NCI-H1436 treated with DMSO at 0.1 percent for 48 hours (cell line): ENCODE measurements at regions not wholly inside any gene's neighbourhood (a gene's known extent, or its start where the extent isn't known, plus 50 kb on each side); places are given as distances from the start of the nearest gene placed in this dataset.
"Not testable (repeated sequence)": the region's sequence is repeated elsewhere in the genome, so short reads cannot be mapped to it uniquely, and the experiment has no call there.

ENCODE experiments used
- DNase-seq: peaks from one replicate; lab custom pipeline; 2025; lab: John Stamatoyannopoulos, UW

DNA sequence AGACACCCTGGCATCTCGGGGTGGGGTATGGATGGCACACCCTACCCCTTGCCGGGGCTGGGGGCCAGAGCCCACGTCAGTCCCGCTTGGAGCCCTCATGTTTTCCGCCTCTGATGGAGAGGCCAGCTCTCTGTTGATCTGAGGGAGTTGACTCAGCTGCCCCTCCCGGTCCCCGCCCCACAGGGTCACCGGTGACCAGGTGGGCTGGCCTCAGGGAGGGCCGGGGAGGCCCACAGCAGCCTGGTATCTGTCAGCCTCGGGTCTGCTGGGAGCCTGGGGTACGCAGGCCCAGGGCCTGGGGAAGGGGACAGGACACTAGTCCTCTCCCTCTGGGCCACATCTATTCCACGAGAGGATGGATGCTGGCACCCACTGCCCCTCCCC is 109.5 kb upstream of the CIBAR2 start:
- DNase-seq: no peak

DNA sequence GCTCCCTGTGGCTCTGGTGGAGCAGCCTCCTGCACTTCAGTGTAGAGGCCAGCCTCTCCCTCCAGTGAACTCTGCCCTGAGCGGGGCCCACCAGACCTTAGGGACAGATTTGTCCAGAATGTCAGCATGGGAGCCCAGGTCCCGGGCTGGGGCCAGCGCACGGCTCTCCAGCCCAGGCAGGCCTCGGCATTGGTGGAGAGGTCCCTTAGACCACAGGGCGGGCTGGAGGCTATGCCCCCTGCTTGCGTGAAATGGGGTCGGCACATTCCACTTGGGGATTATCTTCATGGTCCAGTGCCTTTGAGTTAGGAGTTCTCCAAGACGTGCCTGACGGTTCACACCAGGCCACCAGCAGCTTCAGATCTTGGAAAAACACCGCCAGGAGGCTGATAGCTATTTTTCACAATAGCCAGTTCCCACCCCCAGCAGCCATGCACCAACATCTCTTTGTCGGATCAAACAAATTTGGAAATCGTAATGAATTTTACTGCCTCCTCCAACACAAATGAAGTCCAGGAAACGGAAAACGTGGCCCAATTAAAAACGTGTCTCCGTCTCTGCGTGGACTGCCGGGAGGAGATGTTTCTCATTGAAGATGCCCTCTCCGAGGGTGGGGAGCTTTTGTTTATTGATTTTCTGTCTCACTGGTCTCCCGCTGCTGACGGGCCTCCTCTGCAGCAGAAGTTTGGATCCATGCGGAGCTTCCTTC is 110.0 kb upstream of the CIBAR2 start:
- no peak for DNase-seq

DNA sequence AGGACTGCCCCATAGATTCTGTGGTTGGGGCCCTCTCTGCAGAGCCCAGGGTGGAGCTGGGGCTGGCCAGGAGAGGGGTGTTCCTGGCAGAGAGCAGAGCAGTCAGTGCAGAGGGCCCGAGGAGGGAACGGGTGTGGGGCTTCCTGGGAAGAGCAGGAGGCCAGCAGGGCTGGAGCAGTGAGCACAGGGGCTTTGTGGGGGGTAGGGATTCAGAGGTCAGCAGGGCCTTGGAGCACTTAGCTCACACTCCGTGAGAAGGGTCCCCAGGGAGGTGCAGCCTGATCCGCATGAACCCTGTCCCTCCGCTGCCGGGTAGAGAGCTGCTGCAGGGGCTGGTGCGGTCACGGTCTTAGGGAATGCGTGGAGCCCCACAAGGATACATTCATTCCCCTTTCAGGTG is 113.0 kb upstream of the CIBAR2 start:
- DNase-seq: no peak

DNA sequence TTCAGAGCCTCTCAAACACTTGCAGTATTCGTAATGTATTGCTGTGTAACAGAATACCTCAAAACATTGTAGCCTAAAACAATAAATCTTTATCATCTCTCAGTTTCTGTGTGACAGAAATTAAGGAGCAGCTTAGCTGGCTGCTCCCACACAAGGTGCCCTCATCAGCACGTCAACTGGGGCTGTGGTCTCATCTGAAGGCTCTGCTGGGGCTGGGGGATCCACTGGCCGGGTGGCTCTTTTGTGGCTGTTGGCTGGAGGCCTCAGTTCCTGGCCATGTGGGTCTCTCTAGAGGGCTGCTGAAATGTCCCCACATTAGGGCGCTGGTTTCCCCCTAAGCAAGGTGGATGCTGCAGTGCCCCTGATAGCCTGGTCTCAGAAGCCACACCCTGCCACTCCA is 113.4 kb upstream of the CIBAR2 start:
- no peak for DNase-seq

DNA sequence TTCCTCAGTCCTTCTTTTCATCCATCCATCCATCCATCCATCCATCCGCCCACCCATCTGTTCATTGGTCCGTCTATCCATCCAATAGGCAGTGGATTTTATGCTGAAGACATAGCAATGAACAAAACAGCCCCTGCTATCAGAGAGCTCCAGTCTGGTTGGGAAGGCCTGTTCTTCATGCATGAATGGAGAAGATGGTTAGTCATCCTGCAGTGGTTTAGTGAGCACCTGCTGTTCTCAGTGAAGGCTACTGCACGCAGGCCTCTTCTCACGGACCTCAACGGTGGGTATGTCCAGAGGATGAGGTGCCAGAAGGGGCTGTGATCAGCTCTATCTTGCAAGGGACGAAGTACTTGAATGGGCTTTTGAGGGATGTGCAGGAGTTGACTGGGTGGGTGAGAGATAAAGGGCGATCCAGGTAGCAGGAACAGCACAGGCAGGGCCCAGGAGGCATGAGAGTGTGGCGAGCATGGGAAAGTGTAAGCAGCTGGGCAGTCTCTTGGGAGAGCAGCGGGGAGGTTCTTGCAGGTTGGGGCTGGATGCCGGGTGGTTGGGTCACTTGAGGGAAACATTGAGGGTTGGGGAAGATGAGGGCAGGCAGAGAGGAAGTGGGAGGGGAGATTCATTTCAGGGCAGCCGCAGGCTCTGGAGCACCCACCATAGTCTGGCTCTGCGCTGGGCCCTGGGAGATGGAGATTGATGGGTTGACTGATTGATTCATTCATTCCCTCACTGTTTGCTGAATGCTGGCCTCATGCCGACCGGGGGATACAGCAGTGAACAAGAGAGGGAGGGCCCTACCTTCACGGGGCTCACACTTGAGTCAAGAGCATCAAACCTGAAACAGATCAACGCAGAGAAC is 115.0 kb upstream of the CIBAR2 start:
- peak; percentile 24 for DNase-seq

DNA sequence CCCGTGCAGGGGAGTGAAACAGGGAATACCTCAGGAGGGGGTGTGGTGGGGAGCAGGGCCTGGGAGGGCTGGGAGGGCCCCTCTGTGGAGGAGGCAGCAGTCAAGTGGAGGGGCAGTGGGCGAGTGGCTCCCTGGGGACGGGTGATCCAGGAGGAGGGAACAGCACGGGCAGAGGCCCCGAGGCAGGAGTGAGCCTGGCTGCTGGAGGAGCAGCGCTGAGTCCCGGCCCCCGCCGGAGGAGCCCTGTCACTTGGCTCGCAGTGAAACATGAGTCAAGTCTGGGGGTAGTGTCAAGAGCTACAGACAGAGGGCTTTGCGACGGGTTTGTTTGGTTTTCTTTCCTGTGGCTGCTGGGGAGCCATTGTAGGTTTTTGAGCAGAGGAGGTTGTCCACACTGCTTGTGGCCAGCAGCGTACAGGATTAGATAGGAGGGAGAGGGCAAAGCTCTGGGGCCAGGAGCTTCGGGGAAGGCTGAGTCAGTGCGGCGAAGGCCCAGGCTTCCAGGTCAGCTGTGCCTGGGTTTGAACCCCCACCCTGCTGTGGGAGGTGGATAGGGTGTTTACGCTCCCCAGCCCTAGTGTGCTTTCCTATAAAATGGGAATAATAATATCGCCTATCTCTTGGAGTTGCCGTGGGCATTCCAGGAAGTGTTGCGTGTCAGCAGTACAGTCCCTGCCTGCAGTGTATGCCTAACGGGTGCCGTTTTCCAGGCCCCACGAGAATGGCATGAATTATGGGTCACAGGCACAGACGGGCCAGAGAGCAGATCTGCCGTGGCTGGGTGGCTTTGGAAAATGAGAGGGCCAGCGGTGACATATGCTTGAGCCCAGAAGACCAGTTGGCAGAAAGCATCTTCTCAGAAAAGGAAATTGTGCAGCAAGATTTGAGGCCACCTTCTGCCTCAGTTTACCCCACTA is 115.9 kb upstream of the CIBAR2 start:
- no peak for DNase-seq

DNA sequence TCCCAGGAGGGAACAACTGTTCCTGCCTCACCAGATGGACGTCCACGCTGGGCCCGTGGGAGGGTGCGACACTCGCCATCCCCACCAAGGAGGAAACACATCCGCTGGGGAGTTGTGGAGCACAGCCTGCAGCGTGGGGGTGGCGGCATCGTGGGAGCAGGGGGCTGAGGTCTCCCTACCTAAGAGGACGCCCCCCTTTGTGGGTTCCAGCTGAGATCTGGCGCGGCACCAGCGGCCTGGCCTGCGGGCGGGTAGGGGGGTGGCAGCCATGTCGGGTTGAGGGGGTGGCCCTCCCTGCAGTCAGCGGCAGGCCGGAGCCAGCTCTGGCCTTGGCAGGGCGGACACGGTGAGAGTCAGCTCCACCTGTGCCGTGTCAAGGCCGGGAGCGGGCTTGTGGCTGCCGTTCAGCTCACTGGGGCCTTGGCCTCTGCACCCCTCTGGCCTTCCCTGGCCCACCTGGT is 116.7 kb upstream of the CIBAR2 start:
- no peak for DNase-seq

DNA sequence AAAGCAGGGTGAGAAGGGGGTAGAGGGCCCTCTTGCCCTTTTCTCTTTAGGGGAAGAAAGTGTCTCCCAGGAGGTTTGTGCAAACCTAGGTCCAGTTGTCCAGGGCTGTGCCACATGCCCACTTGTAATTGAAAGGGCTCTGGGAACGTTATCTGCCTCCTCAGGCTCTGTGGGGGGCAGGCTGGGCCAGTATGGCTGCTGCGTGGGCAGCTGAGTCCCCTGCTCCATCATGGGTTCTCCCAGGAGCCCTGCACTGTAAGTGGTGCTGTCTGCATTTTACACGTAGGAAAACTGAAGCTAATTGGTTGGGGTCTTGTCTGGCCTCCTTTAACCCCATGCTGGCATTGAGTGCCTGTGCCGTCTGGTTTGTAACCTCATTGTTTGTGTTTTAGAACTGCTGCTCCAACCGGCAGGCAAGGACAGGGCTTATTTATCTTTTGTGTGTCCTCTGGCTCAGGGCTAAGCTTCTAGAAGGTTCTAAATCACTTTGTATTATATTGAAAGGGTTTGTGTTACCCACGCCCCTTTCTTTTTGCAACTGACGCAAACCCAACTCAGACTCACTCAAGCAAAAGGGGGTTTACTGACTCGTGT is 117.7 kb upstream of the CIBAR2 start:
- DNase-seq: no peak

DNA sequence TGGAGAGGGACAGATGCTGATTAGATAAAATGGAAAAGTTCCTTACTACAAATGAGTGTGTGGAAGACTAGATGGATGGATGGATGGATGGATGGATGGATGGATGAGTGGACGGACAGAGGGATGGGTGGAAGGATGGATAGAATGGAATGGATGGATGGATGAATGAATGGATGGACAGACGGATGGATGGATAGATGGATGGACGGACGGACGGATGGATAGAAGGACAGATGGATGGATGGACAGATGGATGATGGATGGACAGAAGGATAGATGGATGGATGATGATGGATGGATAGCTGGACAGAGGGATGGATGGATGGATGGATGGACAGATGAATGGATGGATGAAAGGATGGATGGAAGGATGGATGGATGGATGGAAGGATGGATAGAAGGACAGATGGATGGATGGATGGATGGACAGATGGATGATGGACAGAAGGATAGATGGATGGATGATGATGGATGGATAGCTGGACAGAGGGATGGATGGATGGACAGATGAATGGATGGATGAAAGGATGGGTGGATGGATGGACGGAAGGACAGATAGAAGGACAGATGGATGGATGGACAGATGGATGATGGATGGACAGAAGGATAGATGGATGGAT is 118.6 kb upstream of the CIBAR2 start:
- DNase-seq: not testable (repeated sequence)

DNA sequence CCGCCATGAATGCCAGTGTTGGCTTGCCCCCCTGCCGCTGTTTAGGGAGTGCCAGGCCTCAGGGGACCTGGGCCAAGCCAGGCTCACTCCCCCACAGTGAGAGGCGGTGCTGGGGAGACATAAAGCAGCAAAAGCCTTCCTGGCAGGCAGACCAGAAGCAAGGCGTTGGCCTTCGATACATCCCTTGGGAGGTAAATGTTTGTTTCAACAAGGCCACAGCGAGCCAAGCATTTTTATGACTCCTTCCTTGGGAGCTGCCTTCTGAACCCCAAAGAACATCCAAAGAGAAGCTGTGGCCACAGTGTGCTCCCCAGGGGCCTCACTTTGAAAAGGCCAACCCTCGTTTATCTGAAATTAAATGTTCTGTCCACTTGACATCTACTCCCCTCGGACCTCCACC is 119.7 kb upstream of the CIBAR2 start:
- peak; percentile 42 for DNase-seq

DNA sequence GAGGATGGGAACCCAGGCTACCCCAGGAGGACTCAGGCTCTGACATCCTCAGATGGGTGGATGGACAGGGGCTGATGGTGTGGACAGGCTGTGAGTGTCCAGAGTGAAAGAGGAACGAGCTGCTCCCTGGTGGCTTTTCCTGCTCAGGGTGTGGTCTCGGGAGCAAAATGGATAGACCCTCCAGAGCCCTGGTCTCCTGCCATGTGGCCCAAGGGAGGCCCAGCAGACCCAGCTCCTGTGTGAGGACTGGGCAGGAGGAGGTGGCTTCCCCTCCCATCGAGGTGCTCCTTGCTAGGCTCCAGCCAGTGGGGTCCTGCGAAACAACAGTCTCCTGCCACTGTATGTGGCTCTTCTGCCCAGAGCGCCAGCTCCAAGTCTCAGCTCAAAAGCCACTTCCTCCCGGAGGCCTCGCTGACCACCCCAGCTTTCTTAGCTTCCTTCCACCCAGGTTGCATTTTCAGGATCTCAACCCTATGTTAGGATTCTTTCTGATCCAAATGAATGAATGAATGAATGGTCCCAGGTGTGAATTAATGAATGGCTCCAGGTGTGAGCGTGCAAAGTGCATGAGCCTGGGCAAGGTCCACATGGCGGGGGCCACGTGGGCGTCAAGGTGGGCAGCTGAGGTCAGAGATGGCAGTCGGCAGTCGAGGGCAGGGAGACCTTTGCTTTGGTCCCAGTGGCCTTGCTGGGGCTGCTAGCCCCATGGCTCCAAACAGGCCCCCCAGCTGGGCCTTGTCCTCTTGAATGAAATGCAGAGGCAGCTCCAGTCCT is 120.3 kb upstream of the CIBAR2 start:
- no peak for DNase-seq

DNA sequence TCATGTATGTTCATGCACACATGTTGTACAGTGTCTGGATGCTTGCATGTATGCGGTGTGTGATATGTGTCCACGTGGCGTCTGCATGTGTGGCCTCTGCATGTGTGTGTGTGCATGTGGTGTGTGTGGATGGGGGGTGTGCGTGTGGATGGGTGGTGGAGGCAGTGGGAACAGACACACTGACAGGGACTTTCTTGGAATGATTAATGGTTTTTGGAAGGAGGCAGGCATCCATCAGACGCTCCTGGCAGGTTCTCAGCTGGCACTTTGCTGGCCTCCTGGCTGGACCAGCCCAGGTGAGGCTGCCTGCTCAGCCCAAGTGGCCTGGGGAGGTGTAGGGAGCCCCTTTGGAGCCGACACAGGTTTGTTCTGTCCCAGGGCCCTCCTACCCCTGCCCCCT is 121.2 kb upstream of the CIBAR2 start:
- no peak for DNase-seq

DNA sequence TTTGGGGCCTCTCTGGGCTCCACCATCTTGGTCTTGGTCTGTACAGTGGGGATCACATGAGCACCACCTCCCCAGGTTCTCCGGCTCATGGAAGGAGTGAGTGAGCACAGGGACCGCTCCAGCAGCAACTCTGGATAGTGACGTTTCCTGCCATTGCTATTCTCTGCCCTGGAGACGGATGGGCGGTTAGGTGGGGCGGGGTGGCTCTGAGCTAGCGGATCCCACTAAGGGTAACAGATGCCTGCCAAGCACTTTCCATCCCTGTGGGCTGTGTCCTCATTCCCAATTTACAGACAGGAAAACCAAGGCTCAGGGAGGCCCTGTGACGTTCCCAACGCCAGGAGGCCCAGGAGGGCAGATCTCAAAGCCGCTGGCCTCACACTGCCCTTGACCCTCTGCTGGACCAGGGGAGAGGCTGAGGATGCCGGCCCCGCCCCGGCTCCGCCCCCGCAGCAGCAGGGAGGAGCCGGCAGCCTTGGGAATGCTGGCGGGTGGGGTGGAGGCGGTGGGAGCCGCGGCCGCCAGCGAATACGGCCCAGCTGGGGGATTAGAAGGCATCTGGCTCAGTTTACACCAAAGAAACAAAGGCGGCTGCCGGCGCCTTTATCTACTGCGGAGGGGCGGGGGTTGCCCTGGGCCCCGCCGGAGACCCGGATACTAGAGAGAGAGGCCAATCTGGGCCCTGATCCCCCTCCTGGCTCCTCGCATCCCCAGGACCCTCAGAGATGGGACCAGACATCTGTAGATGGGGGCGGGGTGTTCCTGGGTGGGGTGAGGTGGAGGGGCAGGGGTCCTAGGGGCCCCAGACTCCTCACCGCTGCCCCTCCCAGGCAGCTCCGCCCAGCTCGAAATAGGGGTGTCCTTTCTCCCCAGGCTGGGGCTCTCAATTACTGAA is 122.3 kb upstream of the CIBAR2 start:
- no peak for DNase-seq

DNA sequence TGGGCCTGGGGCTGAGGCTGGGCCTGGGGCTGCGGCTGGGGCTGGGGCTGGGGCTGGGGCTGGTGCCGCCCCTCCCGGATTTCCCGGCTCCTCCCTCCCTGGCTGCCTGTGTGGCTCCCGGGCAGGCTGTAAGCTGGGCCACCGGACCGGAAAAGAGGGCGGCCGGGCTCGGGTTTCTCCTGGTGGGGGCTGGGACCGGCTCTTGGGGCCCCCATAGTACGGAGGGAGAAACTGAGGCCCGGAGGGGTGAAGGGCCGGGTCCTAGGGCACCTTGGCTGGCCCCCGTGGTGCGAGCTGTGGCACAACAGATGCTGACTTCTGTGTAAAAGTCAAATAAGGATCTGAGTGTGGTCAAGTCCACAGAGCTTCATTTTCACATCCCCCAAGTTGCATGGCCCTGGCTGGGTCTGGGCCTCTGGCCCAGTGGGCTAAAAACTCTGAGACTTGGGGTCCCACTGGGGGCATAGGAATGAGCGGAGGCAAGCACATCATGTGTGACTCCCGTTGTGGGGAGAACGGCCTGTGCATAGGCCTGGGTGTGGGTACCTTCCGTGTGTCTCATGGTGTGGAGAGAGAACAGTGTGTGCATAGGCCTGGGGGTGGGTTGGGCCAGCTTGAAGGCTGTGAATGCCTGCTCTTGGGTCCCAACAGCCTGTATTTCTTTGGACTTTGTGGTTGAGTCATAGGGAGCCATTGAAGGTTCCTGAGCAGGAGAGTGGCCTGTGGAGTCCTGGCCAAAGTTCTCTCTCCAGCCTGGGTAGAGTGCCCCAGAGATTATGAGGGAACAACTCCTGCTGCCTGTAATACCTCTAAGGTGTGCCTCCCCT is 123.9 kb upstream of the CIBAR2 start:
- no peak for DNase-seq

DNA sequence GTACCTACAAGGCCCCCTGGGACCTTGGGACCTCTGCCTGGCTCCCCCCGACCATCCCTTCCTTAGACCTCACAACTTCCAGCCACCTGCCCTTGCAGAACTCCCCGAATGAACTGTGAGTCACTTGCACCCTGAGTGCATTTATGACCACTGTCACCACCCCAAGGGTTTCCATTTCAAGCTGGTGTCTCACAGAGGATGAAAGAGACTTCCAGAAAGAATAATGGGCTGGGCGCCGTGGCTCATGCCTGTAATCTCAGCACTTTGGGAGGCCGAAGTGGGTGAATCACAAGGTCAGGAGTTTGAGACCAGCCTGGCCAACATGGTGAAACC is 124.5 kb upstream of the CIBAR2 start:
- no peak for DNase-seq

DNA sequence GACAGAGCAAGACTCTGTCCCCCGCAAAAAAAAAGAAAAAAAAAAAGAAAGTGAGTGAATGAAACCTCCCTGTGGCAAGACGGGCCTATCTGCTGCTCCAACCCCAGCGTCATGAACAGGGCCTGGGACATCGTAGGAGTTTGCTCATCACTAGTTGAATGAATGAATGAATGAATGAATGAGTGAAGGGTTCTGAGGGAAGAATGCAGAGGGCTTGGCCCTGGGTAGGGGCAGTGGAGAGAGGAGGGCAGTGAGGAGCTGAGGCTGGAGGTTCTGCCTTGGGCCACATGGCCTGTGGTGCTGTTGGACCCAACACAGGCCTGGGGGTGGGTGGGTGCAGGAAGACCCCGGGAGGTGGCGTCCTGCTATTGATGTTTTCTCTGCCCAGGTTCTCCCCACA is 125.5 kb upstream of the CIBAR2 start:
- no peak for DNase-seq

DNA sequence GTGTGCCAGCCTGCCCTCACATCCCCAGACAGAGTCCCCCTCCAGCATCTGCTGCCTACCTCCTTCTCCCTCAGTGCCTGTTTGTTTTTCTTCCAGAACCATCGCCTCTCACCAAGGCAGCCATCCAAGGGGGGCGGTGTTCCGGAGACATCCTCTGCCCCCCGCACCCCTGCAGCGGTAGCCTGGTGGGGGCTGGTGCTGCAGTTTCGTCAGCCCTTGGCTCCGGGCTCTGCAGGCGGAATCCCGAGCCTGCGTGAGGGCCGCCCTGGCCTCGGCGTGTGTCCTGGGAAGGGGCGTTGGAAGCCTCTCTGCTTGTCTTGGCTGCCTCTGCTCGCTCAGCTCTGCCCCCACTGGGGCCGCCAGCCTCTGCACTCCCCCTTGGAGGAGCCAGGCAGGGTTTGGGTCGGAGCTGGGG is 126.0 kb upstream of the CIBAR2 start:
- DNase-seq: no peak

DNA sequence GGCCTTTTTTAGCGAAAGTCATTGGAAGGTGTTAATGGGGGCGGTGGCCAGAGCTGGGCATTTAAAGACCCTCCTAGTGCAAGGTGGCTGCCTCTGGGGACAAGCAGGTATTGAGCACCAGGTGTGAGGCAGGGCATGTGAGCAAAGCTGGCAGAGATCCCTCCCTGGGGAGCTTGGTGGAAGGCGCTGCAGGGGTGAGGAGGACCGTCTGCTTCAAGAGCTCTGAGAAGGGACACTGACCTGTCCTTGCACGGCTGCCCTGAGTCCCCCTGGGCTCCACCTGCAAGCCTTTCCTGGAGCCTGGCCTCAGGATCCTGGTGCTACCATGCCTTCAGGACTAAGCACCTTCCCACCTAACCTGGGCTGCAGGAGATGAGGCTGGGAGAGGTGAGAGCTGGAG is 127.0 kb upstream of the CIBAR2 start:
- DNase-seq: no peak

DNA sequence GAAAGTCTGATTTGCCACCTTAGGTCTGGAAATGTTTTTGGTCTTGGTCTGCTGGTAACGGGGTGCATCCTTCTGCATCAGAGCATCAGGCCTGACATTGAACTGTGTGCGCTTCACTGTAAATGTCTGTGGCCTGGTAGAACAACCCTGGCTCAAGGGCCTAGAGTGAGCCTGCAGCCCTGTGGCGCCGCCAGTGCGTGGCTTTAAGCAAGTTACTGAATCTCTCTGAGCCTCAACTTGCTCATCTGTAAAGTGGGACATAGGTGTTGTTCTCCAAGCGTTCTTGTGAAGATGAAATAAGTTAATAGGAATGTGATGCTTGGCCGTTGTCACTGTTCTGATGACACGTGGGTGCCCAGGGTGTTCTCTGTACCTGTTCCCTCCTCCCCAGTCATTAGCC is 127.6 kb upstream of the CIBAR2 start:
- no peak for DNase-seq
